Loucy (cell line): ENCODE measurements at regions not wholly inside any gene's neighbourhood (a gene's known extent, or its start where the extent isn't known, plus 50 kb on each side); places are given as distances from the start of the nearest gene placed in this dataset.

Source experiments
- EZH2phosphoT487 ChIP-seq: fragments of 200-600 bp; IDR thresholded peaks from 2 replicates; pipeline ENCODE4 v1.6.1; 2018; ENCODE audit warnings: antibody characterized with exemption, mild to moderate bottlenecking, moderate library complexity, borderline replicate concordance
- TF ChIP-seq, protein P1 (sequence below): fragments of 200-600 bp; sonication (generic); conservative IDR thresholded peaks from 2 replicates; pipeline ENCODE4 v1.5.1; 2014; ENCODE audit warnings: mild to moderate bottlenecking, antibody characterized with exemption, low read length

DNA sequence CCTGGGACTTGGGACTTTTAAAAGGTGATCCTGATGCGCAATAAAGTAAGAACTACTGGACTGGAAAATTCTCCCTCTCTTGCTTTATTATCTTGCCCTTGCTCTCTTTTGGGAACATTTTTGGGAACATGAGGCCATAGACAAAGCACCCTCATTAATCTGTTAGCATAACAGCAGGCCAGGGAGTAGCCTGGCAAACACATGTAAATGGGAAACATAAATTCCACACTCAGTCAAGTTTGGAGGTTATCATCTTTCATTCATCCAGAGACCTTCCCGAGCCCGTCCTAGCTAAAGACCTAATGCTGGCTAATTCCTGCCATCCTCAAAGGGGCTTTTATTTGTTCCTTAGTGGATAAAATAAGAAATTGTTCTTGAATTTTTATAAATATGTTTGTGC lies 162.8 kb upstream of the ARX start:
- TF ChIP-seq, protein P1, sequence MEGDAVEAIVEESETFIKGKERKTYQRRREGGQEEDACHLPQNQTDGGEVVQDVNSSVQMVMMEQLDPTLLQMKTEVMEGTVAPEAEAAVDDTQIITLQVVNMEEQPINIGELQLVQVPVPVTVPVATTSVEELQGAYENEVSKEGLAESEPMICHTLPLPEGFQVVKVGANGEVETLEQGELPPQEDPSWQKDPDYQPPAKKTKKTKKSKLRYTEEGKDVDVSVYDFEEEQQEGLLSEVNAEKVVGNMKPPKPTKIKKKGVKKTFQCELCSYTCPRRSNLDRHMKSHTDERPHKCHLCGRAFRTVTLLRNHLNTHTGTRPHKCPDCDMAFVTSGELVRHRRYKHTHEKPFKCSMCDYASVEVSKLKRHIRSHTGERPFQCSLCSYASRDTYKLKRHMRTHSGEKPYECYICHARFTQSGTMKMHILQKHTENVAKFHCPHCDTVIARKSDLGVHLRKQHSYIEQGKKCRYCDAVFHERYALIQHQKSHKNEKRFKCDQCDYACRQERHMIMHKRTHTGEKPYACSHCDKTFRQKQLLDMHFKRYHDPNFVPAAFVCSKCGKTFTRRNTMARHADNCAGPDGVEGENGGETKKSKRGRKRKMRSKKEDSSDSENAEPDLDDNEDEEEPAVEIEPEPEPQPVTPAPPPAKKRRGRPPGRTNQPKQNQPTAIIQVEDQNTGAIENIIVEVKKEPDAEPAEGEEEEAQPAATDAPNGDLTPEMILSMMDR = no peak
- no peak for TF ChIP-seq EZH2phosphoT487
